SJSA1 (cell line): ENCODE measurements at regions not wholly inside any gene's neighbourhood (a gene's known extent, or its start where the extent isn't known, plus 50 kb on each side); places are given as distances from the start of the nearest gene placed in this dataset.
"Not testable (repeated sequence)": the region's sequence is repeated elsewhere in the genome, so short reads cannot be mapped to it uniquely, and the experiment has no call there.

Experiments used
- DNase-seq, 2 experiments: peaks; one replicate each; pipeline ENCODE4 v3.0.0-alpha.2; 2015 to 2020; ENCODE audit warnings: low spot score in 2 of 2, low read depth in 1 of 2
- H3K27ac ChIP-seq: fragments of 250-450 bp; sonication (Bioruptor Pico); 2 replicates; pipeline ENCODE4 v1.5.1; 2020; ENCODE audit warnings: mild to moderate bottlenecking, moderate library complexity
- H3K27me3 ChIP-seq: fragments of 250-450 bp; sonication (Bioruptor Pico); replicated peaks from 2 replicates; pipeline ENCODE4 v1.5.1; 2020; ENCODE audit warnings: mild to moderate bottlenecking, moderate library complexity
- H3K36me3 ChIP-seq: fragments of 250-450 bp; sonication (Bioruptor Pico); 2 replicates; pipeline ENCODE4 v1.5.1; 2020; ENCODE audit warnings: mild to moderate bottlenecking
- H3K4me1 ChIP-seq: fragments of 250-450 bp; sonication (Bioruptor Pico); replicated peaks from 2 replicates; pipeline ENCODE4 v1.6.1; 2021; ENCODE audit warnings: mild to moderate bottlenecking
- H3K4me3 ChIP-seq: fragments of 250-450 bp; sonication (Bioruptor Pico); 2 replicates; pipeline ENCODE4 v1.5.1; 2020; ENCODE audit warnings: mild to moderate bottlenecking
- H3K9me3 ChIP-seq: fragments of 250-450 bp; sonication (Bioruptor Pico); replicated peaks from 2 replicates; pipeline ENCODE4 v1.5.1; 2020; ENCODE audit warnings: mild to moderate bottlenecking

GRCh38 chr19:13634658-13635057, 128.4 kb upstream of the CACNA1A start:
- H3K9me3 ChIP-seq = peaks cover 7% of the 10 kb centered on the region; the same call in 1 of the 2 replicates
- H3K4me3 ChIP-seq = no peak overlapping the region
- H3K36me3 ChIP-seq = no peaks in the 10 kb centered on the region
- H3K27ac ChIP-seq = no peak overlapping the region
- peaks cover 13% of the 10 kb centered on the region for H3K4me1 ChIP-seq
- no peak for DNase-seq
- H3K27me3 ChIP-seq = no peaks in the 10 kb centered on the region

DNA sequence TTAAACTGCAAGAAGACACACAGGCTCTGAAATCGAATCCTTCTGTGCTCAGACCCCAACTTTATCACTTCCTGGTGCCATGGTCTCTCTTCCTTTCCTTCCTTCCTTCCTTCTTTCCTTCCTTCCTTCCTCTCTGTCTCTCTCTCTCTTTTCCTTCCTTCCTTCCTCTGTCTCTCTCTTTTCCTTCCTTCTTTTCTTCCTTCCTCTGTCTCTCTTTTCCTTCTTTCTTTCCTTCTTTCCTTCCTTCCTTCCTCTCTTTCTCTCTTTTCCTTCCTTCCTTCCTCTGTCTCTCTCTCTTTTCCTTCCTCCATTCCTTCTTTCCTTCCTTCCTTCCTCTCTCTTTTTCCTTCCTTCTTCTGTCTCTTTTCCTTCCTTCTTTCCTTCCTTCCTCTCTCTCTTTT, 127.2 kb upstream of the CACNA1A start:
- peaks cover 4% of the 10 kb centered on the region; the same call in 1 of the 2 replicates for H3K9me3 ChIP-seq
- no peak overlapping the region for H3K27ac ChIP-seq
- peaks cover 13% of the 10 kb centered on the region for H3K4me1 ChIP-seq
- no peak for DNase-seq
- H3K27me3 ChIP-seq = no peaks in the 10 kb centered on the region
- H3K36me3 ChIP-seq = no peaks in the 10 kb centered on the region
- no peak overlapping the region for H3K4me3 ChIP-seq

GRCh38 chr19:13633109-13633508, 126.8 kb upstream of the CACNA1A start:
- peaks cover 4% of the 10 kb centered on the region; the same call in 1 of the 2 replicates for H3K9me3 ChIP-seq
- no peaks in the 10 kb centered on the region for H3K27me3 ChIP-seq
- no peak overlapping the region for H3K27ac ChIP-seq
- H3K4me1 ChIP-seq = peaks cover 10% of the 10 kb centered on the region
- H3K4me3 ChIP-seq = no peak overlapping the region
- no peaks in the 10 kb centered on the region for H3K36me3 ChIP-seq
- DNase-seq = no peak

DNA sequence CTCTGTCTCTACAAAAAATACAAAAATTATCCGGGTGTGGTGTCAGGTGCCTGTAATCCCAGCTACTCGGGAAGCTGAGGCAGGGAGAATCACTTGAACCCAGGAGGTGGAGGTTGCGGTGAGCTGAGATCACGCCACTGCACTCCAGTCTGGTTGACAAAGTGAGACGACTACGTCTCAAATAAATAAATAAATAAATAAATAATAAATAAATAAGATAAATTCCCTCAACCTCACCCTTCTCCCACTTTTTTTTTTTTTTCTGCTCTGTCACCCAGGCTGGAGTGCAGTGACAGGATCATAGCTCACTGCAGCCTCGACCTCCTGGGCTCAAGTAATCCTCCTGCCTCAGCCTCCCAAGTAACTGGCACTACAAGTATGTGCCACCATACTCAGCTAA, 125.9 kb upstream of the CACNA1A start:
- H3K4me3 ChIP-seq, H3K4me1 ChIP-seq, H3K9me3 ChIP-seq, H3K36me3 ChIP-seq, H3K27ac ChIP-seq, DNase-seq, H3K27me3 ChIP-seq: not testable (repeated sequence)

DNA sequence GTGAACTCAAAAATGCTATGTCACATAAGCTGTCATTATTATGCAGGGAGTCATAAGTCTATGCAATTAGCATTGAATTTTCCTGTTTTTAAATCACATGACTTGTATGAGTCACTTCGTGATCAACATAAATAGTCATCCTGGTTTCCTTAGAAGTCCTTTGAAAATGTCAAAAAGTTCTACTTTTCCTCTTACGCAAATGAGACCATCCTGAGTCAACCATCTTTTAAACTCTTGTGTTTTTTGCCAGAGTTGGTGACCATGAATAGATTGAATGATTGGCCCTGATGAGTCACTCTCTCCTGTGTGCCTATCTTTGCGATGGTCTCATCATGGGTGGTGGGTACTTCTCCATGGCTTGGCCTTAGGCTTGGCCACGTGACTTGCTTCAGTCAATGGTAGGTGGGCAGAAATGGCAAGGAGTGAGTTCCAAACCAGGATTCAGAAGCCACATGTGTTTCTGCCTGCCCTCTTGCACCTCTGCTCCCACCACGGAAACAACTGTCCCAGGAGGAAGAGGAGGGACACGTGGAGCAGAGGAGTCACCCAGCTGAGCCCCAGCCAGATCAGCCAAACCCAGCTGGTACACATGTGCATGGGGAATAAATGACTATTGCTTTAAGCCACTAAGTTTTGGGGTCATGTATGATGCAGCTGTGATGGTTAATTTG, 123.5 kb upstream of the CACNA1A start:
- Histone ChIP-seq H3K4me1 (no peaks in the 10 kb centered on the region), H3K36me3 (no peaks in the 10 kb centered on the region), H3K9me3 (peaks cover 4% of the 10 kb centered on the region; the same call in 1 of the 2 replicates), H3K4me3 (no peak overlapping the region), H3K27ac (no peak overlapping the region), H3K27me3 (no peaks in the 10 kb centered on the region)
- DNase-seq = peak in 1 of 2 experiments; percentile 5

- H3K27me3 ChIP-seq = peaks cover 4% of the 10 kb centered on the region; the same call in 1 of the 2 replicates
- no peak overlapping the region for H3K27ac ChIP-seq
- peaks cover 2% of the 10 kb centered on the region for H3K4me1 ChIP-seq
- H3K4me3 ChIP-seq = no peak overlapping the region
- H3K9me3 ChIP-seq = peaks cover 4% of the 10 kb centered on the region; the same call in 1 of the 2 replicates
- H3K36me3 ChIP-seq = no peaks in the 10 kb centered on the region
- DNase-seq = no peak
Measured at GRCh38 chr19:13627531-13627930, 121.3 kb upstream of the CACNA1A start.

- DNase-seq = no peak
- Histone ChIP-seq H3K4me3 (no peak overlapping the region), H3K9me3 (no peaks in the 10 kb centered on the region), H3K27me3 (peaks cover 4% of the 10 kb centered on the region; the same call in 1 of the 2 replicates), H3K27ac (no peak overlapping the region), H3K36me3 (no peaks in the 10 kb centered on the region), H3K4me1 (peaks cover 13% of the 10 kb centered on the region)
Measured at GRCh38 chr19:13623716-13624710, 117.7 kb upstream of the CACNA1A start.

- H3K36me3 ChIP-seq = no peaks in the 10 kb centered on the region
- H3K27me3 ChIP-seq = peaks cover 4% of the 10 kb centered on the region
- H3K4me1 ChIP-seq = peaks cover 13% of the 10 kb centered on the region
- no peak for DNase-seq
- H3K9me3 ChIP-seq = no peaks in the 10 kb centered on the region
- H3K27ac ChIP-seq = no peak overlapping the region
- H3K4me3 ChIP-seq = no peak overlapping the region
Measured at GRCh38 chr19:13622766-13623715, 116.8 kb upstream of the CACNA1A start.

DNA sequence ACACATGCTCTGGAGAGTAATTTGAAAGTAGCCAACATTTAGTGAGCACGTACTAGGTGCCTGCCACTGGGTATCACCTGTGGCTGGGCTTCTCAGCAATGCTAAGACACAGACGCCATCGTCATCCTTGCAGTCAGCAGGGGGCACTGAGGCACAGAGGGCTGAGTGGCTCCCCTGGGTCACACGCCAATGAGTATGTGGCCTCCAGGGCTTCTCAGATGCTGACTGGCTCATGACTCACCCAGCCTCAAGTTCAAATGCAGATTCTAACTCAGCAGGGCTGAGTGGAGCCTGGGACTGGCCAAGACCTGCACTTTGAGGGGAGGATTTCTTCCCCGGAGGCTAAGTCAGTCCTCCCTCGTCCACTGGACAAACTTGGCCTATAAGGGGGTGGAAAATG, 115.1 kb upstream of the CACNA1A start:
- peak; percentile 48 to 75 for DNase-seq
- Histone ChIP-seq H3K4me3 (no peak overlapping the region), H3K27ac (no peak overlapping the region)

DNA sequence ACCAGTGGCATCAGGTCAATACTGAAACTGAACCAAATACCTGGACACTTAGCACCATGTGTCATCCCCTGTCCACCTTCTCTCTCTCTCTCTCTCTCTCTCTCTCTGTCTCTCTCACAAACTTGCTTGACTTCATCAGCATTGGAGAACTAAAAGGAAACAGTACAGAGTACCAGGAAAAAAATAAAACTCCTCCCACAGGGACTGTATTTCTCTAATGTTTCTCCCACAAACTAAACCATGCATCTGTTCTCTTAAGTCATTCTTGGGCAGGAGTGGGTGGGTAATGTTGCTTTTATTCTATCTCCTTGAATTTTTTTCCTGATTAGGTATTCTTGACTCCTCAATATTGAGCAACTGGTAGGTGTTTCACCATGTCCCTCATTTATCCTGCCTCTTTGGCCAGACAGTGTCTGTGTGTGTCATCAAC, 112.9 kb upstream of the CACNA1A start:
- DNase-seq = no peak
- Histone ChIP-seq H3K9me3 (no peaks in the 10 kb centered on the region), H3K4me1 (peaks cover 13% of the 10 kb centered on the region), H3K27me3 (peaks cover 4% of the 10 kb centered on the region), H3K36me3 (no peaks in the 10 kb centered on the region), H3K27ac (no peak overlapping the region), H3K4me3 (no peak overlapping the region)

More for the DNA sequence above, 115.1 kb upstream of the CACNA1A start:
- no peaks in the 10 kb centered on the region for H3K9me3 ChIP-seq
- H3K36me3 ChIP-seq = no peaks in the 10 kb centered on the region
- peaks cover 13% of the 10 kb centered on the region for H3K4me1 ChIP-seq
- H3K27me3 ChIP-seq = peaks cover 4% of the 10 kb centered on the region

DNA sequence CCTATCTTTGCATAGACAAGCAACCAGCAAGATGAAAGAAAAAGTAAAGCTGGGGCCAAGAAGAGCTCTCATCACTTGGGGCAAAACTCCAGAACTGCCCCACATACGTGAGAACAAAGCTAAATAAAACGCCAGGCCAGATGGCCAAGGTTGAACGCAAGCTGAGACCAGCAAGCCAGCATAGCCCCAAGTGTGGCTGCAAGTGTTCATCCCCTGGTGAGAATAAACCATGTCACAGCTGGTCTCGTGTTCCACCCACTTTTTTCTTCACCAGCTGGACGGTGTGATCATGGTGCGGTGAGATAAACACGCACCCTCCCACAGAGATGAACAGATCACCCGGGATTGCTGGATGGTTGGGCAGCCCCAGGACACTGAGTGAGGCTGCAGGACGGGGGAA, 109.6 kb upstream of the CACNA1A start:
- H3K4me1 ChIP-seq = no peaks in the 10 kb centered on the region
- no peaks in the 10 kb centered on the region for H3K36me3 ChIP-seq
- H3K9me3 ChIP-seq = no peaks in the 10 kb centered on the region
- H3K27ac ChIP-seq = no peak overlapping the region
- no peak overlapping the region for H3K4me3 ChIP-seq
- no peak for DNase-seq
- no peaks in the 10 kb centered on the region; the same call in none of the 2 replicates for H3K27me3 ChIP-seq

DNA sequence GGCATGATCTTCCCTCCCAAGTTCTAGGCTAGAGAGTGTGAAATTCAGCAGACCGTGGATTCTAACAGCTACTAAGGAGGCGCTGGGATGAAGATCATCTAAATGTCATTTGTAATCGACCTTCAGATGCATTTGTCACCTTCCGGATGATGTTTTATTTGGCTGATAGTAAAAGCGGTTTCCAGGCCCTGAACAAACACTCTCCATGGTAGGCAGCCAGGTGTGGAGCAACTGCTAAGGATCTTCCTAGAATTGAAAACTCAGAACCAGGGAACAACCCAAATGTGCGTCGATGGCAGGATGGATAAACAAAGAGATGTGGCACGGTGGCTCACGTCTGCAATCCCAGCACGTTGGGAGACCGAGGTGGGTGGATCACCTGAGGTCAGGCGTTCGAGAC, 107.2 kb upstream of the CACNA1A start:
- no peak for DNase-seq
- H3K4me3 ChIP-seq = no peak overlapping the region
- no peak overlapping the region for H3K27ac ChIP-seq
- no peaks in the 10 kb centered on the region for H3K9me3 ChIP-seq
- no peaks in the 10 kb centered on the region; the same call in none of the 2 replicates for H3K27me3 ChIP-seq
- H3K36me3 ChIP-seq = no peaks in the 10 kb centered on the region
- no peaks in the 10 kb centered on the region for H3K4me1 ChIP-seq

- H3K4me1 ChIP-seq = no peaks in the 10 kb centered on the region
- H3K27ac ChIP-seq = no peak overlapping the region
- no peaks in the 10 kb centered on the region for H3K36me3 ChIP-seq
- no peaks in the 10 kb centered on the region for H3K9me3 ChIP-seq
- peaks cover 2% of the 10 kb centered on the region; the same call in 1 of the 2 replicates for H3K27me3 ChIP-seq
- DNase-seq = no peak
- no peak overlapping the region for H3K4me3 ChIP-seq
Measured at GRCh38 chr19:13611596-13611995, 105.3 kb upstream of the CACNA1A start.
